Fibroblast of the aortic adventitia (primary cell): ENCODE measurements at regions not wholly inside any gene's neighbourhood (a gene's known extent, or its start where the extent isn't known, plus 50 kb on each side); places are given as distances from the start of the nearest gene placed in this dataset.

Experiments
- DNase-seq: peaks from one replicate; pipeline ENCODE4 v3.0.0-alpha.2; 2010; ENCODE audit warnings: low read depth
- H3K4me3 ChIP-seq: 2 replicates; pipeline ENCODE4 v1.5.1; 2011; ENCODE audit warnings: low read depth, mild to moderate bottlenecking, control low read depth, low read length, moderate library complexity
- TF ChIP-seq, protein P1 (sequence below): IDR thresholded peaks from 2 replicates; pipeline ENCODE4 v1.5.1; 2011; ENCODE audit warnings: mild to moderate bottlenecking, low read length, control low read depth, inconsistent platforms; ENCODE audit not compliant: insufficient read depth

GRCh38 chr19:30223866-30224688 is 148.1 kb upstream of the ZNF536 start:
- no peak overlapping the region for H3K4me3 ChIP-seq
- no peak for DNase-seq
- TF ChIP-seq, protein P1, sequence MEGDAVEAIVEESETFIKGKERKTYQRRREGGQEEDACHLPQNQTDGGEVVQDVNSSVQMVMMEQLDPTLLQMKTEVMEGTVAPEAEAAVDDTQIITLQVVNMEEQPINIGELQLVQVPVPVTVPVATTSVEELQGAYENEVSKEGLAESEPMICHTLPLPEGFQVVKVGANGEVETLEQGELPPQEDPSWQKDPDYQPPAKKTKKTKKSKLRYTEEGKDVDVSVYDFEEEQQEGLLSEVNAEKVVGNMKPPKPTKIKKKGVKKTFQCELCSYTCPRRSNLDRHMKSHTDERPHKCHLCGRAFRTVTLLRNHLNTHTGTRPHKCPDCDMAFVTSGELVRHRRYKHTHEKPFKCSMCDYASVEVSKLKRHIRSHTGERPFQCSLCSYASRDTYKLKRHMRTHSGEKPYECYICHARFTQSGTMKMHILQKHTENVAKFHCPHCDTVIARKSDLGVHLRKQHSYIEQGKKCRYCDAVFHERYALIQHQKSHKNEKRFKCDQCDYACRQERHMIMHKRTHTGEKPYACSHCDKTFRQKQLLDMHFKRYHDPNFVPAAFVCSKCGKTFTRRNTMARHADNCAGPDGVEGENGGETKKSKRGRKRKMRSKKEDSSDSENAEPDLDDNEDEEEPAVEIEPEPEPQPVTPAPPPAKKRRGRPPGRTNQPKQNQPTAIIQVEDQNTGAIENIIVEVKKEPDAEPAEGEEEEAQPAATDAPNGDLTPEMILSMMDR = no peak

GRCh38 chr19:30224689-30225606 is 147.2 kb upstream of the ZNF536 start:
- DNase-seq = no peak
- H3K4me3 ChIP-seq = no peak overlapping the region
- TF ChIP-seq, protein P1 = no peak

- no peak for DNase-seq
- TF ChIP-seq, protein P1 = no peak
- H3K4me3 ChIP-seq = peak overlapping the region; percentile 10
Observed at GRCh38 chr19:30225676-30226463, 146.3 kb upstream of the ZNF536 start.

- no peak overlapping the region for H3K4me3 ChIP-seq
- no peak for DNase-seq
- TF ChIP-seq, protein P1 = no peak
Observed at GRCh38 chr19:30226464-30227011, 145.6 kb upstream of the ZNF536 start.

GRCh38 chr19:30227012-30227621 is 145.1 kb upstream of the ZNF536 start:
- no peak for DNase-seq
- H3K4me3 ChIP-seq = peak overlapping the region; percentile 63
- TF ChIP-seq, protein P1 = no peak
